OCI-LY7 (cell line): ENCODE measurements at regions not wholly inside any gene's neighbourhood (a gene's known extent, or its start where the extent isn't known, plus 50 kb on each side); places are given as distances from the start of the nearest gene placed in this dataset.

Experiments
- BruUV-seq: library from RNA; stranded (reverse); fragments of 400-500 nt; replicated peaks from 2 replicates; lab custom pipeline; 2021; lab: Mats Ljungman, UMichigan
- CTCF ChIA-PET: fragments of 300-600 bp; sonication (Branson Sonifier 250); formaldehyde crosslinking; loops from one replicate; lab custom pipeline; 2022; ENCODE audit warnings: antibody characterized with exemption; ENCODE audit not compliant: unreplicated experiment; lab: Charles Lee
- POLR2A ChIA-PET: fragments of 300-600 bp; sonication (Branson Sonifier 250); formaldehyde crosslinking; loops from one replicate; lab custom pipeline; 2022; ENCODE audit warnings: antibody characterized with exemption; lab: Charles Lee
- DNase-seq: peaks from one replicate; pipeline ENCODE4 v3.0.0-alpha.2; 2015; ENCODE audit warnings: low spot score
- H2AFZ ChIP-seq: fragments of 200-600 bp; sonication (generic), shearing (Covaris generic); 2 replicates; pipeline ENCODE4 v1.6.1; 2014; ENCODE audit warnings: mild to moderate bottlenecking, antibody characterized with exemption, low read length, moderate library complexity
- H3K27ac ChIP-seq: fragments of 200-600 bp; sonication (generic); 2 replicates; pipeline ENCODE4 v1.5.1; 2014; ENCODE audit warnings: mixed run types, low read depth, mild to moderate bottlenecking, moderate library complexity, low read length, inconsistent platforms; ENCODE audit not compliant: poor library complexity, severe bottlenecking
- H3K36me3 ChIP-seq: fragments of 200-600 bp; sonication (generic); 2 replicates; pipeline ENCODE4 v1.6.1; 2014; ENCODE audit warnings: mild to moderate bottlenecking, antibody characterized with exemption, low read length, moderate library complexity, mixed read lengths; ENCODE audit not compliant: insufficient read depth
- H3K4me1 ChIP-seq: fragments of 200-600 bp; sonication (generic); 2 replicates; pipeline ENCODE4 v1.5.1; 2014; ENCODE audit warnings: mild to moderate bottlenecking, low read length; ENCODE audit not compliant: insufficient read depth, poor library complexity, severe bottlenecking
- H3K4me2 ChIP-seq: fragments of 200-600 bp; sonication (generic); 2 replicates; pipeline ENCODE4 v1.6.1; 2014; ENCODE audit warnings: mild to moderate bottlenecking, low read length
- H3K4me3 ChIP-seq: fragments of 200-600 bp; sonication (generic); 2 replicates; pipeline ENCODE4 v1.5.1; 2014; ENCODE audit warnings: mild to moderate bottlenecking, low read depth, low read length; ENCODE audit not compliant: poor library complexity, severe bottlenecking
- H3K79me2 ChIP-seq: fragments of 200-600 bp; sonication (generic); 2 replicates; pipeline ENCODE4 v1.6.1; 2016; ENCODE audit warnings: low read depth, mild to moderate bottlenecking, low read length, moderate library complexity, mixed read lengths; ENCODE audit not compliant: insufficient read depth
- H3K9me2 ChIP-seq: fragments of 200-600 bp; sonication (generic); 2 replicates; pipeline ENCODE4 v1.6.1; 2016; ENCODE audit warnings: mild to moderate bottlenecking, low read length, mixed read lengths; ENCODE audit not compliant: insufficient read depth
- H3K9me3 ChIP-seq: fragments of 200-600 bp; sonication (generic); 2 replicates; pipeline ENCODE4 v1.6.1; 2014; ENCODE audit warnings: mild to moderate bottlenecking, mixed run types, low read length, mixed read lengths
- H4K20me1 ChIP-seq: fragments of 200-600 bp; sonication (generic); 2 replicates; pipeline ENCODE4 v1.6.1; 2014; ENCODE audit warnings: mild to moderate bottlenecking, antibody characterized with exemption, low read length, moderate library complexity, mixed read lengths; ENCODE audit not compliant: insufficient read depth
- EZH2phosphoT487 ChIP-seq: fragments of 200-600 bp; sonication (generic); IDR thresholded peaks from 2 replicates; pipeline ENCODE4 v1.6.1; 2018; ENCODE audit warnings: low read depth, borderline replicate concordance, mild to moderate bottlenecking, mixed run types, antibody characterized with exemption, low read length, moderate library complexity, mixed read lengths
- intact Hi-C: fragments of 100-400 bp; cut with micrococcal nuclease; formaldehyde crosslinking; loops from one replicate; pipeline ENCODE4 v1.10.0; 2022; ENCODE audit not compliant: unreplicated experiment
- TF ChIP-seq, protein P1 (sequence below): fragments of 200-600 bp; sonication (generic); conservative IDR thresholded peaks from 2 replicates; pipeline ENCODE4 v1.5.1; 2014; ENCODE audit warnings: mild to moderate bottlenecking, antibody characterized with exemption, low read length, moderate library complexity, mixed read lengths

DNA sequence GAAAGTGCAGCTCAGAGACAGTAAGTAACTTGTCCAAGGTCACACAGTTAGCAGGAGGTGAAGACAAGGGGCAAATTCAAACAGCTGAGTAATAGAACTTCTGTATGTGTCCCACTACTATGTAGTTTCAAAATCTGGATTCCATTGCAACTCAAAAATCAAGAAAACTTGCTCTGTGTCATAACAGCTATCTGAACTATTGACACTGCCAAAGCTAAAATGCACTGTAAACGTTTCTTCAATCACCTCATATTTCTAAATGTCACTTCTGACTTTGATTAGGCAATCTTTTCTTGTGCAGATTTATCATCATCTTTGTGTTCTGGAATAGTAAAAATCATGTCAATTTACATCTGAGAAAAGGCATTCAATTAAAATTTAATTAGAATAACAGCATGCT is 957.6 kb downstream of the MRPL39 start:
- no TSS peak for BruUV-seq
- DNase-seq = no peak
- H3K79me2 ChIP-seq = no peaks in the 10 kb centered on the region
- H2AFZ ChIP-seq = no peak overlapping the region
- no peak overlapping the region for H3K4me2 ChIP-seq
- H4K20me1 ChIP-seq = no peaks in the 10 kb centered on the region
- H3K36me3 ChIP-seq = no peaks in the 10 kb centered on the region
- no peaks in the 10 kb centered on the region for H3K4me1 ChIP-seq
- H3K4me3 ChIP-seq = no peak overlapping the region
- H3K9me3 ChIP-seq = peaks cover 9% of the 10 kb centered on the region; the same call in 1 of the 2 replicates
- CTCF ChIA-PET = no interaction called here
- intact Hi-C loops = no loop called here
- TF ChIP-seq EZH2phosphoT487 = no peak
- TF ChIP-seq, protein P1, sequence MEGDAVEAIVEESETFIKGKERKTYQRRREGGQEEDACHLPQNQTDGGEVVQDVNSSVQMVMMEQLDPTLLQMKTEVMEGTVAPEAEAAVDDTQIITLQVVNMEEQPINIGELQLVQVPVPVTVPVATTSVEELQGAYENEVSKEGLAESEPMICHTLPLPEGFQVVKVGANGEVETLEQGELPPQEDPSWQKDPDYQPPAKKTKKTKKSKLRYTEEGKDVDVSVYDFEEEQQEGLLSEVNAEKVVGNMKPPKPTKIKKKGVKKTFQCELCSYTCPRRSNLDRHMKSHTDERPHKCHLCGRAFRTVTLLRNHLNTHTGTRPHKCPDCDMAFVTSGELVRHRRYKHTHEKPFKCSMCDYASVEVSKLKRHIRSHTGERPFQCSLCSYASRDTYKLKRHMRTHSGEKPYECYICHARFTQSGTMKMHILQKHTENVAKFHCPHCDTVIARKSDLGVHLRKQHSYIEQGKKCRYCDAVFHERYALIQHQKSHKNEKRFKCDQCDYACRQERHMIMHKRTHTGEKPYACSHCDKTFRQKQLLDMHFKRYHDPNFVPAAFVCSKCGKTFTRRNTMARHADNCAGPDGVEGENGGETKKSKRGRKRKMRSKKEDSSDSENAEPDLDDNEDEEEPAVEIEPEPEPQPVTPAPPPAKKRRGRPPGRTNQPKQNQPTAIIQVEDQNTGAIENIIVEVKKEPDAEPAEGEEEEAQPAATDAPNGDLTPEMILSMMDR = no peak
- no peak overlapping the region for H3K27ac ChIP-seq
- POLR2A ChIA-PET = no interaction called here
- no peaks in the 10 kb centered on the region for H3K9me2 ChIP-seq

- Histone ChIP-seq H3K9me2 (no peaks in the 10 kb centered on the region), H3K79me2 (no peaks in the 10 kb centered on the region), H4K20me1 (no peaks in the 10 kb centered on the region), H3K9me3 (peaks cover 17% of the 10 kb centered on the region; the same call in 1 of the 2 replicates), H3K36me3 (no peaks in the 10 kb centered on the region), H3K4me2 (no peak overlapping the region), H2AFZ (no peak overlapping the region), H3K4me1 (no peaks in the 10 kb centered on the region), H3K27ac (no peak overlapping the region), H3K4me3 (no peak overlapping the region)
- no peak for DNase-seq
- intact Hi-C loops = no loop called here
- TF ChIP-seq, protein P1 = no peak
- no peak for TF ChIP-seq EZH2phosphoT487
- ChIA-PET POLR2A (no interaction called here), CTCF (no interaction called here)
- no TSS peak for BruUV-seq
Measured at GRCh38 chr21:24636696-24637095, 970.6 kb downstream of the MRPL39 start.

DNA sequence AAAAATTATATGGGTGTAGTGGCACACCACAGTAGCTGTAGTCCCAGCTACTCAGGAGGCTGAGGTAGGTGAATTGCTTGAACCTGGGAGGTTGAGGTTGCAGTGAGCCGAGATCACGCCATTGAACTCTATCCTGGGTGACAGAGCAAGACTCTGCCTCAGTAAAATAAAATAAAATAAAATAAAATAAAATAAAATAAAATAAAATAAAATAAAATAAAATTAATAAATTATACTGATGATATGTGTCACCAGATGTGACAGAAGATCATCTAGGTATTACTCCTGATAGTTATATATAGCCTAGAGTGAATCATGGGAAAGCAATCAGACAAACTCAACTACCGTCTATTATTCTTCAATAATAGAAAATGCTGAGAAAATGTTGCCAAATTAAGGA is 972.5 kb downstream of the MRPL39 start:
- intact Hi-C loops = no loop called here
- Histone ChIP-seq H3K4me3 (no peak overlapping the region), H3K27ac (no peak overlapping the region), H2AFZ (no peak overlapping the region), H3K9me3 (peaks cover 10% of the 10 kb centered on the region; the same call in 1 of the 2 replicates), H3K4me2 (no peak overlapping the region), H3K4me1 (no peaks in the 10 kb centered on the region), H4K20me1 (no peaks in the 10 kb centered on the region), H3K79me2 (no peaks in the 10 kb centered on the region), H3K36me3 (no peaks in the 10 kb centered on the region), H3K9me2 (no peaks in the 10 kb centered on the region)
- TF ChIP-seq, protein P1 = no peak
- TF ChIP-seq EZH2phosphoT487 = no peak
- no TSS peak for BruUV-seq
- DNase-seq = no peak
- CTCF ChIA-PET = no interaction called here
- POLR2A ChIA-PET = interaction anchor here (0.5 kb wide), 1 partner anchor 1056 kb away, joined by 3 read pairs; no protein-coding TSS in a partner anchor
